Mesodermal cell (in vitro differentiated cells): ENCODE measurements at regions not wholly inside any gene's neighbourhood (a gene's known extent, or its start where the extent isn't known, plus 50 kb on each side); places are given as distances from the start of the nearest gene placed in this dataset.

Source experiments
- H3K27ac ChIP-seq: 2 replicates; pipeline ENCODE4 v1.7.0; 2013; ENCODE audit warnings: mild to moderate bottlenecking, low read depth, low read length, moderate library complexity; ENCODE audit not compliant: severe bottlenecking
- H3K36me3 ChIP-seq: 2 replicates; pipeline ENCODE4 v1.7.1; 2013; ENCODE audit warnings: mild to moderate bottlenecking, low read length, moderate library complexity; ENCODE audit not compliant: control insufficient read depth, insufficient read depth
- H3K4me1 ChIP-seq: one replicate; pipeline ENCODE4 v1.7.1; 2013; ENCODE audit warnings: mild to moderate bottlenecking, low read length; ENCODE audit not compliant: insufficient read depth, control insufficient read depth, poor library complexity, severe bottlenecking
- H3K4me3 ChIP-seq: 2 replicates; pipeline ENCODE4 v1.7.0; 2013; ENCODE audit warnings: low read length, control low read depth, mild to moderate bottlenecking; ENCODE audit not compliant: insufficient read depth, poor library complexity, severe bottlenecking; ENCODE audit errors: extremely low read depth
- H3K9me3 ChIP-seq: 2 replicates; pipeline ENCODE4 v1.7.1; 2013; ENCODE audit warnings: mild to moderate bottlenecking, low read length, moderate library complexity; ENCODE audit not compliant: control insufficient read depth
- WGBS, 2 experiments: methylation state at CpG; one replicate each; pipeline ENCODE4 v1.1.5; 2013; ENCODE audit warnings: missing lambda C conversion rate in 2 of 2; ENCODE audit not compliant: insufficient coverage in 2 of 2; 5-methylcytosine and 5-hydroxymethylcytosine counted together

DNA sequence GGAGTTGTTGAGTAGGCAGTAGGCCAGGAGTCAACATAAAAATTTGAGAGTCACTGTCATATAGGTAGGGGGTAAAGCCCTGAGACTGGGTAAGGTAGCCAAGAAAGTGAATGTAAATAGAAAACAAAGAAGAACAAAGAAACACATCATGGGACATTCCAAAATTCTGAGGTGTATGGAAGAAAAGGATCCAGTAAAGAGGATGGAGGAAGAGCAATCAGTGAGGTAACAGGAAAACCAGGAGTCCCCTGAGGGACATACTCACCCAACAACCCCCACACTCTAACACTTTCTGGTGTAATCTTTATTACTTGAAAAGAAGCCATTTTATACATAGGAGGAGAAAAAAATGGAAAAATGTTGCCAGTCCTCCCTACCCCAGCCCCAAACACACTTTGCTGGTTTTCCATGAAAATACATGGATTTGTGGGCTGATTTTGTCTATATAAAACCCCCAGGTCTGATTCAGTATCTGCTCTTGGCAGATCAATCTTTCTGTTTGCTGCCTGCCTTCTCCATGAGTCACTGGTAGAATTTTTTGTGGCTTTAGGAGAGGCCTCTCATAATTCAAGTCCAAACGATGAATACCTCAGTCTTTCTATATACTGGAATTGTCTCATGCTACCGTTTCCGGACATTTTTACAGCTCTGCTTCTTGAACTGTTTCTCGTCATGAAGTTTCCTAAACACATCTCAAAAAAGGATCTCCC is 271.4 kb upstream of the MAN1A1 start:
- H3K27ac ChIP-seq, result peak overlapping the region; percentile 46
- WGBS, 2 experiments, result 100% methylated on average over 1 to 3 of the region's 4 CpGs
- no peak overlapping the region for H3K4me3 ChIP-seq
- H3K4me1 ChIP-seq, result peaks cover 4% of the 10 kb centered on the region
- H3K9me3 ChIP-seq, result no peaks in the 10 kb centered on the region
- no peaks in the 10 kb centered on the region for H3K36me3 ChIP-seq

DNA sequence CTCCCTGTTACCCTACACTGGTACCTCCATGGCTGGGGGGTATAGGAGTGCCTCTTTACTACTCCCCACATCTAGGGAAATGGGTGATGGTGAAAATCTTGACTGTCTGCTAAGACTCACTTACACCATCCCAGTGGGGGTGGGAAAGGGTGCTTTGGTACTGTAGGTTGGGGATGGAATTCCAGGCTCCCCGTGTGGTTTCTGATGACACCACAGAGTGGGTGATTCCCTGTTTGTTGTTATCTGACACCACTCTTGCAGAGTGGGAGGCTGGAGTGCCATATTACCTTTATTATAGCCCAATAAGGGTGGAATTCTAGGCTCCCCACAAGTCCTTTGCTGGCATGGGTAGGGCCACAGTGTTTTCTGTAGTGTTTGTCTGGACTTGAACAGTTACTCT is 264.6 kb upstream of the MAN1A1 start:
- Histone ChIP-seq H3K36me3 (no peaks in the 10 kb centered on the region), H3K4me3 (no peak overlapping the region), H3K9me3 (no peaks in the 10 kb centered on the region), H3K4me1 (no peaks in the 10 kb centered on the region), H3K27ac (no peak overlapping the region)
- WGBS, 2 experiments, result no CpG with 5 or more reads among the region's 1 CpG

DNA sequence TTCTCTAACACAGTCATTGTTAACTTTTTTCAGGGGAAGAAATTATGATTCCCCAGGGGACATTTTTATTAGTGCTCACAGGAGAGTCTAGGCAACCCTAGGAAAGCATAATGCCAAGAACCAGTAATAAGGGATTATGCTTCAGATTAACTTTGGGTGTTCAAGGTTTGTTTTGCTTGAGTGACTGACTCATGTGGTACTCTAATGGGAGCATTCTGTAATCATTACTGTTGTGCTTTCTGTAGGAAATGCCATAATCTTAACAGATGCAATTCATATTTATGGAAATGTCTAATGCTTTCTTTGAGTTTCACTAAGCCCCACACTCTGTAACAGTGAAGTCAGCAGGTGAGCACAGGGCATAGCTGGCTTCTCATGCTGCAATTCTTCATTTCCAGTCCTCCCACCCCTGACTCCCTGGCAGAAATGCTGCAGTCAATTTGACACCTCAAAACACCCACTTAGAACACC is 263.4 kb upstream of the MAN1A1 start:
- Histone ChIP-seq H3K27ac (no peak overlapping the region), H3K9me3 (no peaks in the 10 kb centered on the region), H3K4me1 (no peaks in the 10 kb centered on the region), H3K36me3 (no peaks in the 10 kb centered on the region), H3K4me3 (no peak overlapping the region)

DNA sequence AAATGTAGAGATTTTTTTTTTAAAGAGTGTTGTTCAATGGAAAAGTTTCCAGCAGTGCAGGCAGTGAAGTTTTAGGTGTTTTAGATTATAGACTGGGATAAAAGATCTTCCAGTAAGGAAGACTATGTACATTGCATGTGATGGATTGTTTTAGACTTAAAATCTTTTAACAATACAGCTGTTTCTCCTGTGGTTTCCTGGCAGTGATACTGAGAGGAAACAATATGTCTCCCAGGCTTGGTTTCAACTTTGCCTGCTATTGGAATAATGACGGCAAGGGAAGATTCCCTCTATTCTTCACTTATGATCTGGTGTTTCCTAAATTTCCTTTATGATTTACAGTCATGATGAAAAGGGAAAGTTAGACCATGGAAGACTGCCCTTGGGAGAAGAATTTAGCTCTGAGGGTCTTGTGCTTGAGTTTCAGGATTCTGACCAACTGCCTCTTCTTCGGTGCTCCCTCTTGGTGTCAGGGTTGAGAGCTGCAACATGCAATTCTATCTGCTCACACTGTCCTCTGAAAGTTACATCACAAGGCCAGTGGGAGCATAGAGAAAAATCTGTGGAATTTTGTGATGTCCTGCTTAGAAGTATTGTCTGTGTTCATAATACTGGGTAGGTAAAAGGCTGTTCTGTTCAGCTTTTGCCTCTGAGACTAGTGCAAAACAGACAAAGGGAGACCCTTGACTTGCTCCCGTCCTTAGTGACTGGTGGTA is 262.8 kb upstream of the MAN1A1 start:
- Histone ChIP-seq H3K36me3 (no peaks in the 10 kb centered on the region), H3K4me3 (no peak overlapping the region), H3K9me3 (no peaks in the 10 kb centered on the region), H3K27ac (no peak overlapping the region), H3K4me1 (no peaks in the 10 kb centered on the region)
- 50% methylated on average over 1 of the region's 3 CpGs; no CpG with 5 or more reads in 1 of the 2 experiments for WGBS, 2 experiments

DNA sequence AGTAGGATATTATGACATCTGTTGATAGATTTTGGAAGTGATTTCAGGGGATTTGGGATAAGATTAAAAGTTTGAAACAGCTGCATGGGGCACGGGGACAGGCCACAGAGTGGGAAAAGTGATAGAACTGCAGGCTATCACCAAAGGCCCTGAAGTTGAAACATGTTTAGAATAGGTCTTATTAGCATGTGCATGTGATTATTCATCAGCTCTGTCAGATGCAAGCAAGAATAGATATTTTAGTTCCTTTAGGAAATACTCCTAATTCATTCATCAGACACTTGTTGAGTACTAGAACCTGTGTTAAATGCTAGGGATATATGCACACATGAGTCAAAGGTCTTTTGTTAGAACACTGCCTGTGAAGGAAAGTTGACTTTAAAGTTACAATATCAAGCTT is 261.2 kb upstream of the MAN1A1 start:
- Histone ChIP-seq H3K4me1 (no peaks in the 10 kb centered on the region), H3K9me3 (no peaks in the 10 kb centered on the region), H3K4me3 (no peak overlapping the region), H3K27ac (no peak overlapping the region), H3K36me3 (no peaks in the 10 kb centered on the region)
- 88 to 100% methylated on average over 1 of the region's 1 CpG for WGBS, 2 experiments

DNA sequence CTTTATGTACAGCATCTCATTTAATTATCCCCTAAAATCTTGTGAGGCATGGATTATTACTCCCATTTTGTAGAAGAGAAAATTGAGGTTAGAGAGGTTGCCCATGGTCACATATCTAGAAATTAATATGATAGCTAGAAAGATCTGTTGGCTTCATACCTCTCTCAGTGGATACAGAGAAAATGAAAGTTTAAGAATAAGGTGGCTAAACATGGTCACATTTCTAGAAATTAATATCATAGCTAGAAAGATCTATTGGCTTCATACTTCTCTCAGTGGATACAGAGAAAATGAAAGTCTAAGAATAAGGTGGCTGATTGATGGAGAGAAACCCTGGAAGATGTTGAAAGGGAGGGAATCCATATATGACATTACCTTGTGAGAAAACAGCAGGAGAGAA is 260.7 kb upstream of the MAN1A1 start:
- Histone ChIP-seq H3K4me3 (no peak overlapping the region), H3K4me1 (no peaks in the 10 kb centered on the region), H3K36me3 (no peaks in the 10 kb centered on the region), H3K9me3 (no peaks in the 10 kb centered on the region), H3K27ac (no peak overlapping the region)

DNA sequence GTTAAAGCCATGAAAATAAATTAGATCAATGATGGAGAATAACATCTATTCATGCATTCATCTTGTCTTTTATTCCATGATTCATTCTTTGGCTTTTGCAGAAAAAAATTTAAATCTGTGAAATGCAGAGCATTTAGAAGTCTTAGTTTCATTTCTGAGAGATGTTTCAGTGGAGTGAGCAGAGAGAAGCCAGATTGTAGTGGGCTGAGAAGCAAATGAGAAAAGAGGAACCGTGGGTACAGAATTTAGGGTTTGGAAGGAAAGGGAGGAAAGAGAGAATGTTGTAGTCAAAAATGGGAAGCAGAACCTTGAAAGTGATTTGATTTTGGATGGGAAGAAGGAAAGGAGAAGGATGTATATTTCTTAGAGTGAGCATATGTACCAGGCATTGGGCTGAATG is 260.3 kb upstream of the MAN1A1 start:
- Histone ChIP-seq H3K36me3 (no peaks in the 10 kb centered on the region), H3K27ac (no peak overlapping the region), H3K9me3 (no peaks in the 10 kb centered on the region), H3K4me1 (no peaks in the 10 kb centered on the region), H3K4me3 (no peak overlapping the region)
- 89 to 100% methylated on average over 1 of the region's 1 CpG for WGBS, 2 experiments

DNA sequence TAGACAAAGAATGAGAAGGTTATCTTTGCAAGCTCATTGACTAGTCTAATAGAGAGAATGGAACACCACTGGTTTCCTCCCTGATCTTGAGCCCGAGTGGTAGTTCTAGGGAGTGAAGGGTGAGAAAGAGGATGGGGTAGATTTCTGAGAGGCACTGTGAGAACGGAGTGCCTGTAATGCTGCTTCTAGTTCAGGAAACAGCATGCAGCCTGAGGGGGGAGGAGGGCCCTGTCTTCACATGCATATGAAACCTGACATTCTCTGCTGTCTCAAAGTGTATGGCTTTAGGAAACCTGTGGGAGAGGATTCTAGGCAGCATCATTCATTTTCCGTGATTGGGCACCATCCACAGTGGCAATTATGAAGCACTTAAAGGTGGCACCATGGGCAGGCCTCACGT is 259.4 kb upstream of the MAN1A1 start:
- Histone ChIP-seq H3K4me1 (no peaks in the 10 kb centered on the region), H3K36me3 (no peaks in the 10 kb centered on the region), H3K9me3 (no peaks in the 10 kb centered on the region), H3K4me3 (no peak overlapping the region), H3K27ac (no peak overlapping the region)
- WGBS, 2 experiments, result 61 to 79% methylated on average over 4 of the region's 4 CpGs

DNA sequence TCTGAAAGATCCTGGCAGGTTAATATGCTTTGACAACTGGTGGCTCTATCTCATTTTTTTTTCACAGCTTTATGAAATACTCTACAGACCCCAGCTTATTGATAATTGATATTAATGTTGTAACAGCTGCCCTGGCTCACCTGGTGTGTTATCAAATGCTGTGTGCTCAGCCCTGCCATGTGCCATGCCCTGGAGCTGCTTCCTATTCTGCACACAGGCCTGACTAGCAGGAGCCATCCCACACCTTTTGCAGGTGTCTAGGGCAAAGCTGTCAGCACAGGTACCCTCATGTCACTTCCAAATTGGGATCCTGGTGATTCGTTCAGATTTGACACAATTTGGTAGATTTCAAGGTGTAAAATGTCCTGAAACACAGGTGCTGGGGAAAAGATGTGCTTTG is 254.6 kb upstream of the MAN1A1 start:
- Histone ChIP-seq H3K36me3 (no peaks in the 10 kb centered on the region), H3K9me3 (no peaks in the 10 kb centered on the region), H3K4me1 (no peaks in the 10 kb centered on the region), H3K4me3 (no peak overlapping the region), H3K27ac (no peak overlapping the region)
- WGBS, 2 experiments, result 89 to 90% methylated on average over 1 of the region's 1 CpG

DNA sequence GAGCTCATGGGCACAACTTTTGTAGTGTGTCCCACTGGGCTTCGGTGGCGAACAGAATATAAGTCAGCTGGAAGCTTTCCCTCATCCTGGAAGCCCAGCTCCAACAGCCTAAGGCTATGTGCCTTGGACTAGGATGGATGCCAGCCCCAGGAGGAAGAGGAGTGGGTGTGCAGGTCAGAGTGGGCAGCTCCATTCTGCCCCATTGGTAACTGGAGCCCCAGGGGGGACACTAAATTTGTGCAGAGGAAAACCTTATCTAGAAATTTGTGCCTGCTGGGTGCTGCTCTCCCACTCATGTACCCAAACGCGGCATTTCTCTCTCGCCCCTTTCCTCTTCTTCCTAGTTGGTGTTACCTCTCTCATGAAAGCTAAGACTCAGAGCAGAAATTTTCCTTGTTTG is 253.9 kb upstream of the MAN1A1 start:
- no peaks in the 10 kb centered on the region for H3K4me1 ChIP-seq
- H3K9me3 ChIP-seq, result no peaks in the 10 kb centered on the region
- H3K36me3 ChIP-seq, result no peaks in the 10 kb centered on the region
- no peak overlapping the region for H3K4me3 ChIP-seq
- H3K27ac ChIP-seq, result no peak overlapping the region
- 87 to 95% methylated on average over 4 to 5 of the region's 5 CpGs for WGBS, 2 experiments
